ENCODE measurements at regions not wholly inside any gene's neighbourhood (a gene's known extent, or its start where the extent isn't known, plus 50 kb on each side); places are given as distances from the start of the nearest gene placed in this dataset.

DNA sequence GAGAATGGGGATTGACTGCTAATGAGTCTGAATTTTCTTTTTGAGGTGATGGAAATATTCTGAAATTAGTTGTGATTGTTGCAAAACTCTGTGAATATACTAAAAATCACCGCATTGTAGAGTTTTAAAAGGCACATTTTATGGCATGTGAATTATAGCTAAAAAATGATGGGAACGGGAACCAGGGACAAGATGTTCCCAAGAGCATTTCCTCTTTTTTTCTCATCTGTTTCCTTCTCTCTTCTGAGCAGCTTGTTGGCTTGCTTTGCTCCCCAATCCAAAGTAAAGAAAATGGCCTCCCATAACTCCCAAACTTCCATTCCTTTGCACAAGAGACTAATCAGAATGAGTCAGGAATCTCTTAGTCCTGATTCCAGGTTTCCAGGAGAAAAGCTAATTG, 459.2 kb downstream of the TSHZ3 start:
- Histone ChIP-seq H3K79me2 (no peaks in the 10 kb centered on the region), H3K9me2 (replicated peaks; ENCODE audit: insufficient read depth) (no peaks in the 10 kb centered on the region), H3K27ac (no peak overlapping the region)

DNA sequence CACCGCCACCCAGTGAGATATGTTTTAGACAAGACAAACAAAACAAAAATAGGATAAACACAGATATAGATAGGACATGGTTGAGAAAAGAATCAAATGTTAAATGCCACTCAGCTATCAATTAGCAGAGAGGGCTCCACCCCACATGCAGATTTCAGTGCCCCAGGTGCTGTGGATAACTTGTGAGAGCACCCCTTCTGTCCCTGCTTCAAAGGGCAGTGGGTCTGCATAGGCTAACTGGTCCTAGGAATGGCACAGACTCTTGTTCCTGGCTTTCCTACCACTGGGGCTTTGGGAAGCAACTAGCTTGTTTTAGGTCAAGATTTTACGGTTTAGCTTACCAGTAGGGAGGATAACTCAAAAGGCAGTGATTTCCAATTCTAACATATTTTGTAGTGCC, 460.3 kb downstream of the TSHZ3 start:
- Histone ChIP-seq H3K27ac (no peak overlapping the region), H4K20me1 (ENCODE audit: insufficient read depth, poor library complexity, severe bottlenecking) (no peaks in the 10 kb centered on the region), H3K4me1 (ENCODE audit: insufficient read depth) (no peaks in the 10 kb centered on the region), H2AFZ (no peak overlapping the region), H3K9me2 (replicated peaks; ENCODE audit: insufficient read depth) (no peaks in the 10 kb centered on the region), H3K79me2 (no peaks in the 10 kb centered on the region), H3K4me3 (no peak overlapping the region), H3K9me3 (ENCODE audit: low read depth) (no peaks in the 10 kb centered on the region), H3K27me3 (no peaks in the 10 kb centered on the region), H3K36me3 (replicated peaks; ENCODE audit: insufficient read depth, low read depth) (no peaks in the 10 kb centered on the region), H3K4me2 (no peak overlapping the region)
- WGBS (ENCODE audit: low lambda C conversion rate, missing lambda C conversion rate) = 83% methylated on average over 2 of the region's 2 CpGs
- TF ChIP-seq CTCF (IDR thresholded peaks at IDR 0.05; ENCODE audit: poor library complexity) (no peak), EZH2 (IDR thresholded peaks at IDR 0.05; ENCODE audit: borderline replicate concordance) (no peak), EZH2phosphoT487 (IDR thresholded peaks at IDR 0.05; ENCODE audit: low read depth, severe bottlenecking, unreplicated experiment) (no peak)
- no peak for DNase-seq (ENCODE audit: low spot score)

More for the DNA sequence above, 459.2 kb downstream of the TSHZ3 start:
- Histone ChIP-seq H4K20me1 (ENCODE audit: insufficient read depth, poor library complexity, severe bottlenecking) (no peaks in the 10 kb centered on the region), H3K4me1 (ENCODE audit: insufficient read depth) (no peaks in the 10 kb centered on the region), H3K27me3 (no peaks in the 10 kb centered on the region), H3K4me2 (no peak overlapping the region), H2AFZ (no peak overlapping the region), H3K9me3 (ENCODE audit: low read depth) (no peaks in the 10 kb centered on the region), H3K36me3 (replicated peaks; ENCODE audit: insufficient read depth, low read depth) (no peaks in the 10 kb centered on the region), H3K4me3 (no peak overlapping the region)
- TF ChIP-seq EZH2 (IDR thresholded peaks at IDR 0.05; ENCODE audit: borderline replicate concordance) (no peak), CTCF (IDR thresholded peaks at IDR 0.05; ENCODE audit: poor library complexity) (no peak), EZH2phosphoT487 (IDR thresholded peaks at IDR 0.05; ENCODE audit: low read depth, severe bottlenecking, unreplicated experiment) (no peak)
- DNase-seq (ENCODE audit: low spot score) = no peak
- WGBS (ENCODE audit: low lambda C conversion rate, missing lambda C conversion rate) = 92% methylated on average over 2 of the region's 2 CpGs

DNA sequence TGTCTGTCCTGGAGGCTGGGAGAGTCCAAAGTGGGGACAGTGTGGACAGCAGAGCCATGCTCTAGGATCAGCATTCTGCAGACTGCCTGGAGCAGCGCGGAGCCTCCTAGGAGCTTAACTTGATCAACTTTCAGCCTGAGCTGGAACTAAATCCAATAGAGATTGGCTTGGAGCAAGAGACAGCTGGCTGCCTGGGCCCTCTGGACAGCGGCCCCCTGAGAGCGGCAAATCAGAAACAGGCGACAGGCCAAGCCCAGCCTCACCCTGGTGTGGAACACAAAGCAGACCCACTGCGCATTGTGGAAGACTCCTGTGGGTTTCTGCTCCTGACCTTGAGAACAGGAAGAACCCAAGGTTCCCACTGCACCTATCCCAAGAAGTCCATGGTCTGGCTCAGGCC, 462.2 kb downstream of the TSHZ3 start:
- Histone ChIP-seq H3K27me3 (no peaks in the 10 kb centered on the region), H3K9me3 (ENCODE audit: low read depth) (no peaks in the 10 kb centered on the region), H3K79me2 (no peaks in the 10 kb centered on the region), H3K4me1 (ENCODE audit: insufficient read depth) (no peaks in the 10 kb centered on the region), H2AFZ (no peak overlapping the region), H3K9me2 (replicated peaks; ENCODE audit: insufficient read depth) (no peaks in the 10 kb centered on the region), H3K36me3 (replicated peaks; ENCODE audit: insufficient read depth, low read depth) (no peaks in the 10 kb centered on the region), H3K4me2 (no peak overlapping the region), H3K4me3 (no peak overlapping the region), H4K20me1 (ENCODE audit: insufficient read depth, poor library complexity, severe bottlenecking) (no peaks in the 10 kb centered on the region), H3K27ac (no peak overlapping the region)
- no peak for DNase-seq (ENCODE audit: low spot score)
- 88% methylated on average over 6 of the region's 6 CpGs for WGBS (ENCODE audit: low lambda C conversion rate, missing lambda C conversion rate)
- TF ChIP-seq EZH2phosphoT487 (IDR thresholded peaks at IDR 0.05; ENCODE audit: low read depth, severe bottlenecking, unreplicated experiment) (no peak), CTCF (IDR thresholded peaks at IDR 0.05; ENCODE audit: poor library complexity) (no peak), EZH2 (IDR thresholded peaks at IDR 0.05; ENCODE audit: borderline replicate concordance) (no peak)

DNA sequence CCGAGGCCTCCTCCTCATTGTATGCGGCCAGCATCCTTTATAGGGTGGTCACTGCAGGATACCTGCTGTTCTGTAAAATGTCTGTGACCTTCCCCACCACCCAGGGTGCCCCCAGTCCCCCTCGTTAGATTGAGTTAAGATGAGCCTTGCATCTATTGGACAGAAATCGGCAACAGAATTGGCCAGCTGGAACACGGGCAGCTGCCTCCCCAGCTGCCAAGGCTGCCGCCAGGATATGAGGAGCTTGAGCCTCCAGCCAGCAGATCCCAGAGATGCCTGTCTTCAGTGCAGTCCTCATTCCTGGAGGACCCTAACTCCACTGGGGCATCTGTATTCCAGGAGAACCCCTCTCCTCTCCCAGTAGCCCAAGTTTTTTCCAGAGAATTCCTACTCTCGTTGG, 463.0 kb downstream of the TSHZ3 start:
- H3K4me3 ChIP-seq = no peak overlapping the region
- H3K36me3 ChIP-seq (replicated peaks; ENCODE audit: insufficient read depth, low read depth) = no peaks in the 10 kb centered on the region
- H3K4me2 ChIP-seq = no peak overlapping the region
- H3K27ac ChIP-seq = no peak overlapping the region
- no peaks in the 10 kb centered on the region for H3K4me1 ChIP-seq (ENCODE audit: insufficient read depth)
- H3K27me3 ChIP-seq = no peaks in the 10 kb centered on the region
- no peaks in the 10 kb centered on the region for H4K20me1 ChIP-seq (ENCODE audit: insufficient read depth, poor library complexity, severe bottlenecking)
- H3K9me3 ChIP-seq (ENCODE audit: low read depth) = no peaks in the 10 kb centered on the region
- no peak for TF ChIP-seq EZH2 (IDR thresholded peaks at IDR 0.05; ENCODE audit: borderline replicate concordance)
- H3K9me2 ChIP-seq (replicated peaks; ENCODE audit: insufficient read depth) = no peaks in the 10 kb centered on the region
- H3K79me2 ChIP-seq = no peaks in the 10 kb centered on the region
- DNase-seq (ENCODE audit: low spot score) = no peak
- 86% methylated on average over 7 of the region's 7 CpGs for WGBS (ENCODE audit: low lambda C conversion rate, missing lambda C conversion rate)
- no peak overlapping the region for H2AFZ ChIP-seq

Measured in hepatocyte (in vitro differentiated cells).